DOHH2 (cell line): ENCODE measurements at regions not wholly inside any gene's neighbourhood (a gene's known extent, or its start where the extent isn't known, plus 50 kb on each side); places are given as distances from the start of the nearest gene placed in this dataset.

Experiments used
- EZH2phosphoT487 ChIP-seq: fragments of 200-600 bp; sonication (generic); IDR thresholded peaks from 2 replicates; pipeline ENCODE4 v1.6.1; 2017; ENCODE audit warnings: borderline replicate concordance, mild to moderate bottlenecking, antibody characterized with exemption, low read length, moderate library complexity, mixed read lengths
- TF ChIP-seq, protein P1 (sequence below): fragments of 200-600 bp; sonication (generic); IDR thresholded peaks from one replicate; pipeline ENCODE4 v1.5.1; 2014; ENCODE audit warnings: antibody characterized with exemption, mild to moderate bottlenecking, low read depth, low read length; ENCODE audit not compliant: poor library complexity, severe bottlenecking

DNA sequence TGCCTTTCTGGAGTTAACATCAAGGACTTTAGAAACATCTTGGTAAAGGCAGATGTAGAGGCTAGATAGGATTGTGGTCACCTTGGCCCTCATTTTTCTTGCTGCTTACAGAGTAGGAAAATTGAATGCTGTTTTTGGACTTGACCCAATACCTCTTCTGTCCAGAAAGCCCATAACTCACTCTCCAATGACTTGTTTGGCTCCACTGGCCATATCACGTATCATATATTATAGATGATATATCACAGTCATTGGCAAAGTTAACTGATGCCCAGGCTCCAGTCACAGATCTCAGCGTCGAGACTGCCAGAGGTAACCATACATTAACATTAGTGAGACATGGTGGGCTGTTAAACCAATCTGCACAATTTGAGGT, 50.6 kb downstream of the PABIR2 start:
- TF ChIP-seq, protein P1, sequence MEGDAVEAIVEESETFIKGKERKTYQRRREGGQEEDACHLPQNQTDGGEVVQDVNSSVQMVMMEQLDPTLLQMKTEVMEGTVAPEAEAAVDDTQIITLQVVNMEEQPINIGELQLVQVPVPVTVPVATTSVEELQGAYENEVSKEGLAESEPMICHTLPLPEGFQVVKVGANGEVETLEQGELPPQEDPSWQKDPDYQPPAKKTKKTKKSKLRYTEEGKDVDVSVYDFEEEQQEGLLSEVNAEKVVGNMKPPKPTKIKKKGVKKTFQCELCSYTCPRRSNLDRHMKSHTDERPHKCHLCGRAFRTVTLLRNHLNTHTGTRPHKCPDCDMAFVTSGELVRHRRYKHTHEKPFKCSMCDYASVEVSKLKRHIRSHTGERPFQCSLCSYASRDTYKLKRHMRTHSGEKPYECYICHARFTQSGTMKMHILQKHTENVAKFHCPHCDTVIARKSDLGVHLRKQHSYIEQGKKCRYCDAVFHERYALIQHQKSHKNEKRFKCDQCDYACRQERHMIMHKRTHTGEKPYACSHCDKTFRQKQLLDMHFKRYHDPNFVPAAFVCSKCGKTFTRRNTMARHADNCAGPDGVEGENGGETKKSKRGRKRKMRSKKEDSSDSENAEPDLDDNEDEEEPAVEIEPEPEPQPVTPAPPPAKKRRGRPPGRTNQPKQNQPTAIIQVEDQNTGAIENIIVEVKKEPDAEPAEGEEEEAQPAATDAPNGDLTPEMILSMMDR = no peak
- TF ChIP-seq EZH2phosphoT487 = no peak
